Aorta (tissue), 5 donors: ENCODE measurements at regions not wholly inside any gene's neighbourhood (a gene's known extent, or its start where the extent isn't known, plus 50 kb on each side); places are given as distances from the start of the nearest gene placed in this dataset.

Experiments
- ATAC-seq: fragments of 200-7000 bp; cut with Tn5 transposase; one replicate; pipeline ENCODE4 v1.9.1; 2022; ENCODE audit warnings: moderate library complexity; ENCODE audit not compliant: low FRiP score
- DNase-seq, 2 donors: peaks; one replicate each; pipeline ENCODE4 v3.0.0-alpha.2; 2020
- H3K27ac ChIP-seq, 2 donors: one replicate each; pipeline ENCODE4 v1.5.1; 2013; ENCODE audit warnings: low read length in 2 of 2, mild to moderate bottlenecking in 2 of 2, moderate library complexity in 2 of 2, control low read depth in 1 of 2, inconsistent platforms in 1 of 2, low read depth in 1 of 2
- H3K27me3 ChIP-seq, 2 donors: one replicate each; pipeline ENCODE4 v1.6.1; 2013; ENCODE audit warnings: control low read depth in 1 of 2, low read length in 1 of 2, mild to moderate bottlenecking in 1 of 2, moderate library complexity in 1 of 2; ENCODE audit not compliant: insufficient read depth in 2 of 2, control insufficient read depth in 1 of 2
- H3K36me3 ChIP-seq, 2 donors: one replicate each; pipeline ENCODE4 v1.6.1; 2013; ENCODE audit warnings: control low read depth in 1 of 2, low read length in 1 of 2, mild to moderate bottlenecking in 1 of 2; ENCODE audit not compliant: insufficient read depth in 2 of 2, control insufficient read depth in 1 of 2
- H3K4me1 ChIP-seq, 2 donors: one replicate each; pipeline ENCODE4 v1.6.1; 2013; ENCODE audit warnings: low read length in 2 of 2, control low read depth in 1 of 2, mild to moderate bottlenecking in 1 of 2, moderate library complexity in 1 of 2; ENCODE audit not compliant: insufficient read depth in 2 of 2, control insufficient read depth in 1 of 2
- H3K4me3 ChIP-seq, 2 donors: one replicate each; pipeline ENCODE4 v1.5.1; 2013; ENCODE audit warnings: low read length in 2 of 2, control low read depth in 1 of 2, mild to moderate bottlenecking in 1 of 2
- H3K9me3 ChIP-seq: one replicate; pipeline ENCODE4 v1.6.1; 2013; ENCODE audit warnings: mild to moderate bottlenecking, low read length; ENCODE audit not compliant: control insufficient read depth
- WGBS, 2 donors: extraction: QIAGEN DNeasy Blood & Tissue Kit; methylation state at CpG; one replicate each; pipeline ENCODE4 v1.1.7; 2013; 5-methylcytosine and 5-hydroxymethylcytosine counted together
- intact Hi-C, 2 donors: fragments of 100-400 bp; cut with DNase I; formaldehyde crosslinking; loops; one replicate each; pipeline versions ENCODE4 v1.14.2 to v1.15.0; 2022
- donor health status: healthy with polysubstance abuse.
- donor health status: Bipolar disorder and iron deficiency.
- donor health status: DM: no; HTN: no; CAD: no.
- donor health status: DM: no; HTN: no; CAD: no.
- donor health status: DM: yes; HTN: yes; CAD: no.

DNA sequence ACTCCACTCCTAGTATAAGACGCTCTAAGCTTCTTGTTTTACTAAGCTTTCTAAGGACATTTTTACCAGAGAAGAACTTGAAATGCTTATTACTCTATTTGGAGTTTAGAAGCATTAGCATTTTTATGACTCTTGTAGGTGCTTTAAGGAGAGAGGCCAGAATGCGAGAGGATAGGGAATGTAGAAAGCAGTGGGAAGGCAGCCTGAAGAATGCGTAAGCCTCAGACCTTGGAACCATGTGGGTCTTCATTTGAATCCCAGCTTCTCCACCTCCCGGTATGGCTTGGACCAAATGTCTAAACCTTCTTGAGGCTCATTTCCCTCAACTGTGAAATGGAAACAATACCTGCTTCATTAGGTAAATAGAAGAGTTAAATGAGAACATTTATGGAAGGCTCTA, 60.0 kb upstream of the AMOTL1 start:
- 85 to 92% methylated on average over 4 of the region's 4 CpGs for WGBS, 2 donors
- ATAC-seq = no peak
- intact Hi-C loops = no loop called here

DNA sequence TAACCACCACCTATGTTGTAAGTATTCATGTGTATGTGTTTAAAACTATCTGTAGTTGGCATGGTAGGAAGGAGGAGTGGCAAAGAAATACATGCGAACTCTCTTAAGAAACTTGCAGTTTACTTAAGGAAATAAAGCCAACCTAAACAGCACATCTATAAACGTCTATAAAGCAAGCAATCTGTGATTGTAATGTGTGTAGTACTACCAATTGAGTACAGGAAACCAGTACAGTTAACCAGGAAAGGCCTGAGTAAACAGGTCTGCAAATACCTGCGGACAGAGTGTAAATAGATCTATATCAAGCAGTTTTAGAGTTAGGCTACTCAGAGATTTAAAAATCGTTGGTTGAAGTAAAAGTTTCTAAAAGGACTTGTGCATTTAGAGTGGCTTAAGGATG, 59.5 kb upstream of the AMOTL1 start:
- H3K36me3 ChIP-seq = no peaks in the 10 kb centered on the region
- no peaks in the 10 kb centered on the region for H3K27me3 ChIP-seq
- no peaks in the 10 kb centered on the region for H3K9me3 ChIP-seq
- ATAC-seq (no peak), DNase-seq (no peak)
- H3K4me3 ChIP-seq = no peak overlapping the region
- 43 to 46% methylated on average over 4 of the region's 4 CpGs for WGBS, 2 donors
- peaks cover 0 to 3% of the 10 kb centered on the region in 2 donors for H3K4me1 ChIP-seq
- H3K27ac ChIP-seq = no peak overlapping the region
- intact Hi-C loops = no loop called here

More for the DNA sequence above, 60.0 kb upstream of the AMOTL1 start:
- H3K4me3 ChIP-seq = no peak overlapping the region
- no peaks in the 10 kb centered on the region for H3K36me3 ChIP-seq
- DNase-seq = no peak
- no peaks in the 10 kb centered on the region for H3K9me3 ChIP-seq
- no peaks in the 10 kb centered on the region for H3K27me3 ChIP-seq
- no peak overlapping the region for H3K27ac ChIP-seq
- peaks cover 0 to 3% of the 10 kb centered on the region in 2 donors for H3K4me1 ChIP-seq

DNA sequence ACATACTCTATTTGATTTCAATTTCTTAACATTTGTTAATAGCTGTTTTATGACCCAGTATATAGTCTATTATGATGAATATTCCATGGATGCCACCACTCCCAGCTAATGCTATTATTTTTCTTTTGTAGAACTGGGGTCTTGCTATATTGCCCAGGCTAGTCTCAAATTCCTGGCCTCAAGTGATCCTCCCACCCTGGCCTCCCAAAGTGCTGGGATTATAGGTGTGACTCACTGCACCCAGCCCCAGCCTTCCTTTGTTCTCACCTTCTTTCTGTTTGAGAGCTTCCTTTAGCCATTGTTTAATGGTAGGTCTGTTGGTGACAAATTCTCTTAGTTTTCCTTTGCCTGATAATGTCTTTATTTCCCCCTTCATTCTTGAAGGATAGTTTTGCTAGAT, 52.9 kb upstream of the AMOTL1 start:
- H3K4me1 ChIP-seq = no peaks in the 10 kb centered on the region
- H3K27ac ChIP-seq = no peak overlapping the region
- H3K27me3 ChIP-seq = no peaks in the 10 kb centered on the region
- H3K9me3 ChIP-seq = no peaks in the 10 kb centered on the region
- no peaks in the 10 kb centered on the region for H3K36me3 ChIP-seq
- no peak for DNase-seq
- H3K4me3 ChIP-seq = no peak overlapping the region
- intact Hi-C loops = no loop called here
- no peak for ATAC-seq

DNA sequence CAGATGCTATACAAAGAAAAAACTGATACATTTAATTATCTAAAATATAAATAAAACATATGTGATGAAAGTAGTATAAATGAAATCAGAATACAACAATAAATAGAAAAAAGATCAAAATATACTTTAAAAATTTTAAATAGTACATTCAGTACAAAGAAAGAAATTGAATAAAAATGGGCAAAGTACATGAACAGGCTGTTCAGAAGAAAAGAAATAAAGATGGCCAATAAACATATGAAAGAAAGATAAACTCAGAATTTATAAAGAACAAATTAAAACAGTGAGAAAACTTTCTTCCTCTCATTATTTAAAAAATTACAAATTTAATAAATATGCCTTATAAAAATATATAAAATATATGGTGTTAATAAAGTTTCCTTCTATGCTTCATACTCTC, 50.5 kb upstream of the AMOTL1 start:
- no peaks in the 10 kb centered on the region for H3K27me3 ChIP-seq
- no peak for DNase-seq
- intact Hi-C loops = no loop called here
- no peak overlapping the region for H3K27ac ChIP-seq
- no peaks in the 10 kb centered on the region for H3K4me1 ChIP-seq
- H3K9me3 ChIP-seq = no peaks in the 10 kb centered on the region
- no peak for ATAC-seq
- H3K36me3 ChIP-seq = no peaks in the 10 kb centered on the region
- H3K4me3 ChIP-seq = no peak overlapping the region
